KMS-11 (cell line): ENCODE measurements at regions not wholly inside any gene's neighbourhood (a gene's known extent, or its start where the extent isn't known, plus 50 kb on each side); places are given as distances from the start of the nearest gene placed in this dataset.

ENCODE experiments used
- H2AFZ ChIP-seq: fragments of 200-600 bp; sonication (generic); 2 replicates; pipeline ENCODE4 v1.6.1; 2016; ENCODE audit warnings: antibody characterized with exemption, mixed run types, low read depth
- H3K27ac ChIP-seq: fragments of 200-600 bp; sonication (generic); 2 replicates; pipeline ENCODE4 v1.6.1; 2016; ENCODE audit warnings: mild to moderate bottlenecking, mixed run types
- H3K27me3 ChIP-seq: fragments of 200-600 bp; sonication (generic); 2 replicates; pipeline ENCODE4 v1.6.1; 2017; ENCODE audit warnings: mild to moderate bottlenecking, low read depth, mixed run types, moderate library complexity; ENCODE audit not compliant: insufficient read depth
- H3K36me3 ChIP-seq: fragments of 200-600 bp; sonication (generic); 2 replicates; pipeline ENCODE4 v1.6.1; 2017; ENCODE audit warnings: mild to moderate bottlenecking, mixed run types; ENCODE audit not compliant: insufficient read depth
- H3K4me1 ChIP-seq: fragments of 200-600 bp; sonication (generic); 2 replicates; pipeline ENCODE4 v1.6.1; 2016; ENCODE audit warnings: mild to moderate bottlenecking, low read depth, mixed run types; ENCODE audit not compliant: poor library complexity, severe bottlenecking
- H3K4me2 ChIP-seq: fragments of 200-600 bp; sonication (generic); 2 replicates; pipeline ENCODE4 v1.7.0; 2016; ENCODE audit warnings: mild to moderate bottlenecking, mixed run types
- H3K4me3 ChIP-seq: fragments of 200-600 bp; sonication (generic); IDR thresholded peaks from 2 replicates; pipeline ENCODE4 v1.6.1; 2017; ENCODE audit warnings: low read depth, low read length, mixed read lengths; ENCODE audit not compliant: insufficient read depth
- H3K79me2 ChIP-seq: fragments of 200-600 bp; sonication (generic); 2 replicates; pipeline ENCODE4 v1.6.1; 2016; ENCODE audit warnings: low read depth, mixed run types; ENCODE audit not compliant: insufficient read depth
- H3K9ac ChIP-seq: fragments of 200-600 bp; sonication (generic); 2 replicates; pipeline ENCODE4 v1.6.1; 2016; ENCODE audit warnings: mild to moderate bottlenecking, mixed run types
- H4K20me1 ChIP-seq: fragments of 200-600 bp; sonication (generic); 2 replicates; pipeline ENCODE4 v1.6.1; 2016; ENCODE audit warnings: mild to moderate bottlenecking, mixed run types; ENCODE audit not compliant: insufficient read depth
- TF ChIP-seq, protein P1 (sequence below): fragments of 200-600 bp; sonication (generic); conservative IDR thresholded peaks from 2 replicates; pipeline ENCODE4 v1.6.1; 2017; ENCODE audit warnings: low read depth, mild to moderate bottlenecking, antibody characterized with exemption, low read length, moderate library complexity, mixed read lengths

GRCh38 chr2:116061023-116061422 lies 1618.6 kb downstream of the DPP10 start:
- no peak overlapping the region for H3K27ac ChIP-seq
- no peaks in the 10 kb centered on the region for H4K20me1 ChIP-seq
- TF ChIP-seq, protein P1, sequence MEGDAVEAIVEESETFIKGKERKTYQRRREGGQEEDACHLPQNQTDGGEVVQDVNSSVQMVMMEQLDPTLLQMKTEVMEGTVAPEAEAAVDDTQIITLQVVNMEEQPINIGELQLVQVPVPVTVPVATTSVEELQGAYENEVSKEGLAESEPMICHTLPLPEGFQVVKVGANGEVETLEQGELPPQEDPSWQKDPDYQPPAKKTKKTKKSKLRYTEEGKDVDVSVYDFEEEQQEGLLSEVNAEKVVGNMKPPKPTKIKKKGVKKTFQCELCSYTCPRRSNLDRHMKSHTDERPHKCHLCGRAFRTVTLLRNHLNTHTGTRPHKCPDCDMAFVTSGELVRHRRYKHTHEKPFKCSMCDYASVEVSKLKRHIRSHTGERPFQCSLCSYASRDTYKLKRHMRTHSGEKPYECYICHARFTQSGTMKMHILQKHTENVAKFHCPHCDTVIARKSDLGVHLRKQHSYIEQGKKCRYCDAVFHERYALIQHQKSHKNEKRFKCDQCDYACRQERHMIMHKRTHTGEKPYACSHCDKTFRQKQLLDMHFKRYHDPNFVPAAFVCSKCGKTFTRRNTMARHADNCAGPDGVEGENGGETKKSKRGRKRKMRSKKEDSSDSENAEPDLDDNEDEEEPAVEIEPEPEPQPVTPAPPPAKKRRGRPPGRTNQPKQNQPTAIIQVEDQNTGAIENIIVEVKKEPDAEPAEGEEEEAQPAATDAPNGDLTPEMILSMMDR: no peak
- H3K4me3 ChIP-seq: no peak overlapping the region
- H2AFZ ChIP-seq: no peak overlapping the region
- H3K36me3 ChIP-seq: no peaks in the 10 kb centered on the region
- H3K4me1 ChIP-seq: no peaks in the 10 kb centered on the region
- H3K4me2 ChIP-seq: no peak overlapping the region
- H3K79me2 ChIP-seq: no peaks in the 10 kb centered on the region
- no peak overlapping the region for H3K9ac ChIP-seq
- no peaks in the 10 kb centered on the region for H3K27me3 ChIP-seq

DNA sequence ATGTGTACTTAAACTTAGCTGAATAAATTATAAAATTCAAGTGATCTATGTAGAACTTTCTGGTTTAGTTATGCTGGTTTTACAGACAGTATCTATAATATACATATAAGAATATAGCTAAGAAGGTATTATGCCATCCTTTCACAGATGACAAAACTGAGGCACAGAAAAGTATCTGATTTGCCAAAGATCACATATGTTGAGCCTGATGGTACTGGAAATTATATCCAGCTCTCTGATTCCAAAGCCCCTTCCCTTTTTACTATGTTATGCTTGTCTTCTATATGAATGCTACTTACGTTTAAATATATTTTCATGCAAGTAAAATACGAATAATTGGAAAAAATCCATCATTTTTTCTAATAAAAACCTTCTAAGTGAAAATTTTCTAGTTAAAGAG lies 1631.3 kb downstream of the DPP10 start:
- H3K27ac ChIP-seq: no peak overlapping the region
- no peak overlapping the region for H2AFZ ChIP-seq
- H3K9ac ChIP-seq: no peak overlapping the region
- H3K27me3 ChIP-seq: no peaks in the 10 kb centered on the region
- H3K4me1 ChIP-seq: no peaks in the 10 kb centered on the region
- TF ChIP-seq, protein P1: no peak
- H3K79me2 ChIP-seq: no peaks in the 10 kb centered on the region
- no peaks in the 10 kb centered on the region for H4K20me1 ChIP-seq
- H3K4me3 ChIP-seq: no peak overlapping the region
- H3K4me2 ChIP-seq: no peak overlapping the region
- no peaks in the 10 kb centered on the region for H3K36me3 ChIP-seq

DNA sequence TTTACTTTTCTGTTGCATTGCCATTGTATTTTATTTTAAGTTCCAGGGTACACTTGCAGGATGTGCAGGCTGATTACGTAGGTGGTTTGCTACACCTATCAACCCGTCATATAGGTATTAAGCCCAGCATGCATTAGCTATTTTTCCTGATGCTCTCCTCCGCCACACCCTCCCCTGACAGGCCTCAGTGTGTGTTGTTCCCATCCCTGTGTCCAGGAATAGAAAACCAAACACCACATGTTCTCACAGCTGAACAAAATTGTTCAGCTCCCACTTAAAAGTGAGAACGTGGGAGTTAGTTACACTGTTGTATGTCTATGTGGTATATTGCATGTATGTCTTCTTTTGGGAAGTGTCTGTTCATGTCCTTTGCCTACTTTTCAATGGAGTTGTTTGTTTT lies 1631.7 kb downstream of the DPP10 start:
- Histone ChIP-seq H3K4me1 (no peaks in the 10 kb centered on the region), H3K4me3 (no peak overlapping the region), H2AFZ (no peak overlapping the region), H3K27ac (no peak overlapping the region), H4K20me1 (no peaks in the 10 kb centered on the region), H3K79me2 (no peaks in the 10 kb centered on the region), H3K9ac (no peak overlapping the region), H3K36me3 (no peaks in the 10 kb centered on the region), H3K27me3 (no peaks in the 10 kb centered on the region), H3K4me2 (no peak overlapping the region)
- TF ChIP-seq, protein P1: no peak

- Histone ChIP-seq H4K20me1 (no peaks in the 10 kb centered on the region), H3K27ac (no peak overlapping the region), H2AFZ (no peak overlapping the region), H3K9ac (no peak overlapping the region), H3K4me2 (no peak overlapping the region), H3K4me1 (no peaks in the 10 kb centered on the region), H3K79me2 (no peaks in the 10 kb centered on the region), H3K4me3 (no peak overlapping the region), H3K27me3 (no peaks in the 10 kb centered on the region), H3K36me3 (no peaks in the 10 kb centered on the region)
- TF ChIP-seq, protein P1: no peak
Measured at GRCh38 chr2:116088236-116088635, 1645.8 kb downstream of the DPP10 start.

DNA sequence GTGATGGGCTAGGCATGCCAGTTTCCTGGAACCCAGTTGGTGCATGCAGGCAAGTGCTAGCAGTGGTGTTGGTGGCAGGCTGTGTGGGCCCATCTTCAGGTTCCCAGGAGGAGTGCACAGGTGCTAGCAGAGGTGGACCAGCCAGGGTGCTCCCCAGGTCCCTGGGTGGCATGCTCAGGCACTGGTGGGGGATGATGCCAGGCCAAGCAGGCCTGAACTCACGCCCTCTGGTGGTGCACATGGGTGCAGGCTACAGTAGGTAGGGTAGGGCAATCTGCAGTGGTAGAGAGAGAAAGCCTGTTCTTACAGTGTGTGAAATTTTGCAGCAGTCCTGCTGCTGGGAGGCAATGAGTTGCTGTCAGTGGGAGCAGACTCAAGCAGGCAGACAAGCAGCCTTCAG lies 1651.8 kb downstream of the DPP10 start:
- Histone ChIP-seq H3K27me3 (no peaks in the 10 kb centered on the region), H3K36me3 (no peaks in the 10 kb centered on the region), H3K4me3 (no peak overlapping the region), H2AFZ (no peak overlapping the region), H3K9ac (no peak overlapping the region), H4K20me1 (no peaks in the 10 kb centered on the region), H3K27ac (no peak overlapping the region), H3K4me1 (no peaks in the 10 kb centered on the region), H3K79me2 (no peaks in the 10 kb centered on the region), H3K4me2 (no peak overlapping the region)
- TF ChIP-seq, protein P1: no peak
